ENCODE measurements at regions not wholly inside any gene's neighbourhood (a gene's known extent, or its start where the extent isn't known, plus 50 kb on each side); places are given as distances from the start of the nearest gene placed in this dataset.

GRCh38 chr5:125654392-125654791 lies 768.8 kb upstream of the GRAMD2B start:
- no peaks in the 10 kb centered on the region for H3K9me3 ChIP-seq (ENCODE audit: control insufficient read depth in 2 of 2, insufficient read depth in 1 of 2, low read depth in 1 of 2, low read length in 1 of 2)
- H3K27ac ChIP-seq (ENCODE audit: low read depth in 2 of 2, low read length in 1 of 2), result no peak overlapping the region
- H3K36me3 ChIP-seq (ENCODE audit: control insufficient read depth in 2 of 2, insufficient read depth in 2 of 2, low read length in 1 of 2), result no peaks in the 10 kb centered on the region
- no peaks in the 10 kb centered on the region for H3K4me1 ChIP-seq (ENCODE audit: control insufficient read depth in 2 of 2, insufficient read depth in 2 of 2, low read length in 1 of 2)
- H3K27me3 ChIP-seq (ENCODE audit: control insufficient read depth in 1 of 2, insufficient read depth in 2 of 2, low read length in 2 of 2), result no peaks in the 10 kb centered on the region
- H3K4me3 ChIP-seq (ENCODE audit: low read depth in 1 of 2, low read length in 2 of 2), result no peak overlapping the region

- no peaks in the 10 kb centered on the region for H3K36me3 ChIP-seq (ENCODE audit: control insufficient read depth in 2 of 2, insufficient read depth in 2 of 2, low read length in 1 of 2)
- no peaks in the 10 kb centered on the region for H3K4me1 ChIP-seq (ENCODE audit: control insufficient read depth in 2 of 2, insufficient read depth in 2 of 2, low read length in 1 of 2)
- no peaks in the 10 kb centered on the region for H3K9me3 ChIP-seq (ENCODE audit: control insufficient read depth in 2 of 2, insufficient read depth in 1 of 2, low read depth in 1 of 2, low read length in 1 of 2)
- H3K27ac ChIP-seq (ENCODE audit: low read depth in 2 of 2, low read length in 1 of 2), result no peak overlapping the region
- H3K4me3 ChIP-seq (ENCODE audit: low read depth in 1 of 2, low read length in 2 of 2), result no peak overlapping the region
- H3K27me3 ChIP-seq (ENCODE audit: control insufficient read depth in 1 of 2, insufficient read depth in 2 of 2, low read length in 2 of 2), result no peaks in the 10 kb centered on the region
Observed at GRCh38 chr5:125655156-125655555, 768.1 kb upstream of the GRAMD2B start.

GRCh38 chr5:125657936-125658335 lies 765.3 kb upstream of the GRAMD2B start:
- Histone ChIP-seq H3K27ac (ENCODE audit: low read depth in 2 of 2, low read length in 1 of 2) (no peak overlapping the region), H3K4me3 (ENCODE audit: low read depth in 1 of 2, low read length in 2 of 2) (no peak overlapping the region), H3K27me3 (ENCODE audit: control insufficient read depth in 1 of 2, insufficient read depth in 2 of 2, low read length in 2 of 2) (no peaks in the 10 kb centered on the region), H3K9me3 (ENCODE audit: control insufficient read depth in 2 of 2, insufficient read depth in 1 of 2, low read depth in 1 of 2, low read length in 1 of 2) (no peaks in the 10 kb centered on the region), H3K36me3 (ENCODE audit: control insufficient read depth in 2 of 2, insufficient read depth in 2 of 2, low read length in 1 of 2) (no peaks in the 10 kb centered on the region), H3K4me1 (ENCODE audit: control insufficient read depth in 2 of 2, insufficient read depth in 2 of 2, low read length in 1 of 2) (no peaks in the 10 kb centered on the region)
- WGBS, 2 donors, result 88 to 90% methylated on average over 2 of the region's 2 CpGs

GRCh38 chr5:125659316-125660023 lies 763.7 kb upstream of the GRAMD2B start:
- H3K4me1 ChIP-seq (ENCODE audit: control insufficient read depth in 2 of 2, insufficient read depth in 2 of 2, low read length in 1 of 2), result no peaks in the 10 kb centered on the region

GRCh38 chr5:125660231-125660895 lies 762.8 kb upstream of the GRAMD2B start:
- Histone ChIP-seq H3K27ac (ENCODE audit: low read depth in 2 of 2, low read length in 1 of 2) (no peak overlapping the region), H3K27me3 (ENCODE audit: control insufficient read depth in 1 of 2, insufficient read depth in 2 of 2, low read length in 2 of 2) (no peaks in the 10 kb centered on the region), H3K9me3 (ENCODE audit: control insufficient read depth in 2 of 2, insufficient read depth in 1 of 2, low read depth in 1 of 2, low read length in 1 of 2) (no peaks in the 10 kb centered on the region), H3K36me3 (ENCODE audit: control insufficient read depth in 2 of 2, insufficient read depth in 2 of 2, low read length in 1 of 2) (no peaks in the 10 kb centered on the region), H3K4me3 (ENCODE audit: low read depth in 1 of 2, low read length in 2 of 2) (no peak overlapping the region), H3K4me1 (ENCODE audit: control insufficient read depth in 2 of 2, insufficient read depth in 2 of 2, low read length in 1 of 2) (no peaks in the 10 kb centered on the region)
- WGBS, 2 donors, result 94 to 97% methylated on average over 1 of the region's 1 CpG

More at GRCh38 chr5:125659316-125660023, 763.7 kb upstream of the GRAMD2B start:
- Histone ChIP-seq H3K36me3 (ENCODE audit: control insufficient read depth in 2 of 2, insufficient read depth in 2 of 2, low read length in 1 of 2) (no peaks in the 10 kb centered on the region), H3K27me3 (ENCODE audit: control insufficient read depth in 1 of 2, insufficient read depth in 2 of 2, low read length in 2 of 2) (no peaks in the 10 kb centered on the region), H3K9me3 (ENCODE audit: control insufficient read depth in 2 of 2, insufficient read depth in 1 of 2, low read depth in 1 of 2, low read length in 1 of 2) (no peaks in the 10 kb centered on the region), H3K4me3 (ENCODE audit: low read depth in 1 of 2, low read length in 2 of 2) (no peak overlapping the region), H3K27ac (ENCODE audit: low read depth in 2 of 2, low read length in 1 of 2) (no peak overlapping the region)
- WGBS, 2 donors, result 47 to 52% methylated on average over 2 of the region's 2 CpGs

GRCh38 chr5:125661584-125661983 lies 761.6 kb upstream of the GRAMD2B start:
- no peak overlapping the region for H3K27ac ChIP-seq (ENCODE audit: low read depth in 2 of 2, low read length in 1 of 2)
- no peaks in the 10 kb centered on the region for H3K9me3 ChIP-seq (ENCODE audit: control insufficient read depth in 2 of 2, insufficient read depth in 1 of 2, low read depth in 1 of 2, low read length in 1 of 2)
- WGBS, 2 donors, result 94 to 96% methylated on average over 1 of the region's 1 CpG
- H3K36me3 ChIP-seq (ENCODE audit: control insufficient read depth in 2 of 2, insufficient read depth in 2 of 2, low read length in 1 of 2), result no peaks in the 10 kb centered on the region
- H3K4me1 ChIP-seq (ENCODE audit: control insufficient read depth in 2 of 2, insufficient read depth in 2 of 2, low read length in 1 of 2), result no peaks in the 10 kb centered on the region
- H3K27me3 ChIP-seq (ENCODE audit: control insufficient read depth in 1 of 2, insufficient read depth in 2 of 2, low read length in 2 of 2), result no peaks in the 10 kb centered on the region
- H3K4me3 ChIP-seq (ENCODE audit: low read depth in 1 of 2, low read length in 2 of 2), result no peak overlapping the region

- no peak overlapping the region for H3K27ac ChIP-seq (ENCODE audit: low read depth in 2 of 2, low read length in 1 of 2)
- H3K36me3 ChIP-seq (ENCODE audit: control insufficient read depth in 2 of 2, insufficient read depth in 2 of 2, low read length in 1 of 2), result no peaks in the 10 kb centered on the region
Observed at GRCh38 chr5:125668884-125669283, 754.3 kb upstream of the GRAMD2B start.

GRCh38 chr5:125673359-125673950 lies 749.8 kb upstream of the GRAMD2B start:
- 81 to 87% methylated on average over 4 of the region's 4 CpGs for WGBS, 2 donors
- H3K9me3 ChIP-seq (ENCODE audit: control insufficient read depth in 2 of 2, insufficient read depth in 1 of 2, low read depth in 1 of 2, low read length in 1 of 2), result no peaks in the 10 kb centered on the region
- H3K4me1 ChIP-seq (ENCODE audit: control insufficient read depth in 2 of 2, insufficient read depth in 2 of 2, low read length in 1 of 2), result peaks cover 0 to 2% of the 10 kb centered on the region in 2 donors
- no peaks in the 10 kb centered on the region for H3K36me3 ChIP-seq (ENCODE audit: control insufficient read depth in 2 of 2, insufficient read depth in 2 of 2, low read length in 1 of 2)
- H3K27me3 ChIP-seq (ENCODE audit: control insufficient read depth in 1 of 2, insufficient read depth in 2 of 2, low read length in 2 of 2), result no peaks in the 10 kb centered on the region
- no peak overlapping the region for H3K4me3 ChIP-seq (ENCODE audit: low read depth in 1 of 2, low read length in 2 of 2)
- H3K27ac ChIP-seq (ENCODE audit: low read depth in 2 of 2, low read length in 1 of 2), result no peak overlapping the region

More at GRCh38 chr5:125668884-125669283, 754.3 kb upstream of the GRAMD2B start:
- Histone ChIP-seq H3K4me3 (ENCODE audit: low read depth in 1 of 2, low read length in 2 of 2) (no peak overlapping the region), H3K4me1 (ENCODE audit: control insufficient read depth in 2 of 2, insufficient read depth in 2 of 2, low read length in 1 of 2) (no peaks in the 10 kb centered on the region), H3K27me3 (ENCODE audit: control insufficient read depth in 1 of 2, insufficient read depth in 2 of 2, low read length in 2 of 2) (no peaks in the 10 kb centered on the region), H3K9me3 (ENCODE audit: control insufficient read depth in 2 of 2, insufficient read depth in 1 of 2, low read depth in 1 of 2, low read length in 1 of 2) (no peaks in the 10 kb centered on the region)

GRCh38 chr5:125679522-125679921 lies 743.7 kb upstream of the GRAMD2B start:
- no peaks in the 10 kb centered on the region for H3K36me3 ChIP-seq (ENCODE audit: control insufficient read depth in 2 of 2, insufficient read depth in 2 of 2, low read length in 1 of 2)
- H3K4me1 ChIP-seq (ENCODE audit: control insufficient read depth in 2 of 2, insufficient read depth in 2 of 2, low read length in 1 of 2), result peaks cover 0 to 2% of the 10 kb centered on the region in 2 donors
- H3K9me3 ChIP-seq (ENCODE audit: control insufficient read depth in 2 of 2, insufficient read depth in 1 of 2, low read depth in 1 of 2, low read length in 1 of 2), result no peaks in the 10 kb centered on the region
- no peaks in the 10 kb centered on the region for H3K27me3 ChIP-seq (ENCODE audit: control insufficient read depth in 1 of 2, insufficient read depth in 2 of 2, low read length in 2 of 2)
- H3K4me3 ChIP-seq (ENCODE audit: low read depth in 1 of 2, low read length in 2 of 2), result no peak overlapping the region
- 85 to 87% methylated on average over 1 of the region's 1 CpG for WGBS, 2 donors
- H3K27ac ChIP-seq (ENCODE audit: low read depth in 2 of 2, low read length in 1 of 2), result no peak overlapping the region

- no peaks in the 10 kb centered on the region for H3K9me3 ChIP-seq (ENCODE audit: control insufficient read depth in 2 of 2, insufficient read depth in 1 of 2, low read depth in 1 of 2, low read length in 1 of 2)
- H3K36me3 ChIP-seq (ENCODE audit: control insufficient read depth in 2 of 2, insufficient read depth in 2 of 2, low read length in 1 of 2), result no peaks in the 10 kb centered on the region
- H3K4me1 ChIP-seq (ENCODE audit: control insufficient read depth in 2 of 2, insufficient read depth in 2 of 2, low read length in 1 of 2), result no peaks in the 10 kb centered on the region
Observed at GRCh38 chr5:125683669-125684068, 739.5 kb upstream of the GRAMD2B start.

More at GRCh38 chr5:125683669-125684068, 739.5 kb upstream of the GRAMD2B start:
- no peak overlapping the region for H3K4me3 ChIP-seq (ENCODE audit: low read depth in 1 of 2, low read length in 2 of 2)
- H3K27ac ChIP-seq (ENCODE audit: low read depth in 2 of 2, low read length in 1 of 2), result no peak overlapping the region
- H3K27me3 ChIP-seq (ENCODE audit: control insufficient read depth in 1 of 2, insufficient read depth in 2 of 2, low read length in 2 of 2), result no peaks in the 10 kb centered on the region

All from esophagus (tissue), 2 donors.